ENCODE measurements at regions not wholly inside any gene's neighbourhood (a gene's known extent, or its start where the extent isn't known, plus 50 kb on each side); places are given as distances from the start of the nearest gene placed in this dataset.

GRCh38 chr13:73216381-73216831, 157.6 kb downstream of the KLF5 start:
- intact Hi-C loops (cut with micrococcal nuclease) (no loop called here), in situ Hi-C loops (cut with MboI; ENCODE audit: low sequenced_read_pairs) (no loop called here), dilution Hi-C loops (cut with HindIII; ENCODE audit: low sequenced_read_pairs, unreplicated experiment) (no loop called here)
- H3K79me1 ChIP-seq (ENCODE audit: low read depth in 1 of 2, low read length in 2 of 2), result no peaks in the 10 kb centered on the region
- no peak overlapping the region for H3K4me3 ChIP-seq (ENCODE audit: insufficient read depth, low read depth, low read length)
- H3K9ac ChIP-seq (ENCODE audit: low read depth, low read length), result no peak overlapping the region
- H2BK20ac ChIP-seq (ENCODE audit: low read depth, low read length), result 0 out of 2 replicates have a peak overlapping the region, but pooled peaks have one; percentile 60
- no peak overlapping the region for H2AK5ac ChIP-seq (ENCODE audit: low read depth, low read length)
- H4K20me1 ChIP-seq (ENCODE audit: insufficient read depth, low read length), result no peaks in the 10 kb centered on the region
- ChIA-PET POLR2A (ENCODE audit: unreplicated experiment) (no interaction called here), CTCF (no interaction called here)
- no peak overlapping the region for H3K56ac ChIP-seq (ENCODE audit: extremely low read depth, insufficient read depth, low read length)
- H3K18ac ChIP-seq (ENCODE audit: low read depth, low read length), result peak overlapping the region; percentile 60; the same call in 1 of the 2 replicates
- no peak for DNase-seq
- no peak overlapping the region for H3K4me2 ChIP-seq (ENCODE audit: low read depth, low read length)
- no peak overlapping the region for H3K4ac ChIP-seq (ENCODE audit: low read depth, low read length)
- H3K9me1 ChIP-seq (ENCODE audit: insufficient read depth, low read length), result 0 out of 2 replicates have a peak, but pooled peaks cover 2% of the 10 kb centered on the region
- no peak overlapping the region for H3K23ac ChIP-seq (ENCODE audit: low read depth, low read length)
- no peaks in the 10 kb centered on the region for H3K36me3 ChIP-seq (ENCODE audit: control insufficient read depth, insufficient read depth, low read length)
- no peak overlapping the region for H4K8ac ChIP-seq (ENCODE audit: low read depth in 2 of 2, low read length in 2 of 2)
- no peak overlapping the region for H4K91ac ChIP-seq (ENCODE audit: insufficient read depth, low read depth, low read length)
- no peak overlapping the region for H2AK9ac ChIP-seq (replicated peaks; ENCODE audit: low read depth, low read length, poor library complexity)
- peaks cover 2% of the 10 kb centered on the region; the same call in 1 of the 2 replicates for H3K4me1 ChIP-seq (ENCODE audit: control insufficient read depth, insufficient read depth, low read length)
- BruUV-seq (replicated peaks), result no TSS peak
- TF ChIP-seq CEBPB (IDR thresholded peaks at IDR 0.05; ENCODE audit: low read depth, low read length), result no peak
- no peaks in the 10 kb centered on the region for H3K9me3 ChIP-seq (ENCODE audit: control insufficient read depth, insufficient read depth, low read length)
- no peaks in the 10 kb centered on the region for H3K27me3 ChIP-seq (ENCODE audit: control insufficient read depth, insufficient read depth, low read length)
- H3K14ac ChIP-seq (replicated peaks; ENCODE audit: low read depth, low read length), result peak overlapping the region; percentile 78; the same call in 1 of the 2 replicates
- ATAC-seq (ENCODE audit: low read depth), result no peak
- H2BK5ac ChIP-seq (ENCODE audit: low read depth, low read length, poor library complexity, severe bottlenecking), result no peak overlapping the region
- H2BK15ac ChIP-seq (ENCODE audit: low read depth, low read length), result no peak overlapping the region
- H4K5ac ChIP-seq (ENCODE audit: low read depth, low read length), result no peak overlapping the region; the same call in 1 of the 2 replicates
- peak overlapping the region; percentile 72; the same call in 1 of the 2 replicates for H2BK120ac ChIP-seq (ENCODE audit: low read depth, low read length)
- H2AFZ ChIP-seq (replicated peaks; ENCODE audit: low read length, poor library complexity), result no peak overlapping the region
- no peak overlapping the region for H3K27ac ChIP-seq (ENCODE audit: insufficient read depth, low read length)
- 85% methylated on average over 2 of the region's 5 CpGs; no CpG with 5 or more reads in 1 of the 2 experiments for WGBS, 2 experiments (ENCODE audit: extremely low coverage in 2 of 2, insufficient read length in 1 of 2)
